ENCODE measurements at regions not wholly inside any gene's neighbourhood (a gene's known extent, or its start where the extent isn't known, plus 50 kb on each side); places are given as distances from the start of the nearest gene placed in this dataset.

- no peak for TF ChIP-seq ELF4 (IDR thresholded peaks at IDR 0.05)
- no peak for TF ChIP-seq SP1 (IDR thresholded peaks at IDR 0.05)
- TF ChIP-seq NFRKB (IDR thresholded peaks at IDR 0.05) = no peak
- no peak for TF ChIP-seq SUZ12 (IDR thresholded peaks at IDR 0.05)
- TF ChIP-seq BHLHE40 (IDR thresholded peaks at IDR 0.05; ENCODE audit: borderline replicate concordance) = no peak
Observed at GRCh38 chr10:78759456-78760120, 309.2 kb upstream of the ZMIZ1 start.

All from HEK293T (cell line).